Neural cell (in vitro differentiated cells): ENCODE measurements at regions not wholly inside any gene's neighbourhood (a gene's known extent, or its start where the extent isn't known, plus 50 kb on each side); places are given as distances from the start of the nearest gene placed in this dataset.
"Not testable (repeated sequence)": the region's sequence is repeated elsewhere in the genome, so short reads cannot be mapped to it uniquely, and the experiment has no call there.

Source experiments
- H2AFZ ChIP-seq: fragments of 200-600, 300-800 bp; sonication (generic), shearing (Covaris generic); 2 replicates; pipeline ENCODE4 v1.6.0; 2014; ENCODE audit warnings: low read depth, mild to moderate bottlenecking, antibody characterized with exemption, low read length, moderate library complexity
- H3F3A ChIP-seq: fragments of 200-600 bp; shearing (Covaris generic); 2 replicates; pipeline ENCODE4 v1.6.1; 2016; ENCODE audit warnings: mild to moderate bottlenecking, moderate library complexity, mixed read lengths, antibody characterized with exemption, low read length; ENCODE audit not compliant: insufficient read depth, poor library complexity, severe bottlenecking
- H3K27ac ChIP-seq: fragments of 200-600, 300-800 bp; sonication (generic), shearing (Covaris generic); 2 replicates; pipeline ENCODE4 v1.5.1; 2014; ENCODE audit warnings: mild to moderate bottlenecking, low read length, moderate library complexity
- H3K27me3 ChIP-seq: fragments of 300-800, 200-600 bp; sonication (generic), shearing (Covaris generic); 2 replicates; pipeline ENCODE4 v1.6.0; 2014; ENCODE audit warnings: mild to moderate bottlenecking, low read depth, low read length, moderate library complexity; ENCODE audit not compliant: insufficient read depth
- H3K36me3 ChIP-seq: fragments of 300-800, 200-600 bp; sonication (generic), shearing (Covaris generic); 2 replicates; pipeline ENCODE4 v1.5.1; 2014; ENCODE audit warnings: mild to moderate bottlenecking, antibody characterized with exemption, low read length, moderate library complexity; ENCODE audit not compliant: insufficient read depth
- H3K4me2 ChIP-seq: fragments of 300-800, 200-600 bp; sonication (generic), shearing (Covaris generic); 2 replicates; pipeline ENCODE4 v1.6.0; 2014; ENCODE audit warnings: mild to moderate bottlenecking, low read length
- H3K4me3 ChIP-seq: fragments of 300-800, 200-600 bp; sonication (generic), shearing (Covaris generic); 2 replicates; pipeline ENCODE4 v1.5.1; 2014; ENCODE audit warnings: mild to moderate bottlenecking, low read length, moderate library complexity
- H3K79me2 ChIP-seq: fragments of 200-600 bp; shearing (Covaris generic); replicated peaks from 2 replicates; pipeline ENCODE4 v1.6.0; 2014; ENCODE audit warnings: mild to moderate bottlenecking, low read length, moderate library complexity; ENCODE audit not compliant: insufficient read depth
- H3K9ac ChIP-seq: fragments of 300-800, 200-600 bp; sonication (generic), shearing (Covaris generic); 2 replicates; pipeline ENCODE4 v1.6.1; 2016; ENCODE audit warnings: mild to moderate bottlenecking, low read length, mixed read lengths
- H3K9me2 ChIP-seq: fragments of 200-600 bp; shearing (Covaris generic); 2 replicates; pipeline ENCODE4 v1.6.1; 2016; ENCODE audit warnings: mild to moderate bottlenecking, low read length, mixed read lengths; ENCODE audit not compliant: insufficient read depth
- H3K9me3 ChIP-seq: fragments of 200-600, 300-800 bp; sonication (generic), shearing (Covaris generic); 2 replicates; pipeline ENCODE4 v1.6.1; 2016; ENCODE audit warnings: mild to moderate bottlenecking, mixed run types, low read length, moderate library complexity, mixed read lengths
- H4K20me1 ChIP-seq: fragments of 200-600 bp; shearing (Covaris generic); 2 replicates; pipeline ENCODE4 v1.6.1; 2016; ENCODE audit warnings: mild to moderate bottlenecking, mixed run types; ENCODE audit not compliant: insufficient read depth
- CTCF ChIP-seq: fragments of 450-650 bp; IDR thresholded peaks from 2 replicates; pipeline ENCODE4 v1.5.1; 2014; ENCODE audit warnings: antibody characterized with exemption, mild to moderate bottlenecking, moderate library complexity; ENCODE audit not compliant: poor library complexity, severe bottlenecking
- EP300 ChIP-seq: fragments of 450-650 bp; conservative IDR thresholded peaks from 2 replicates; pipeline ENCODE4 v1.6.1; 2014; ENCODE audit warnings: antibody characterized with exemption, mild to moderate bottlenecking, moderate library complexity; ENCODE audit not compliant: poor library complexity, severe bottlenecking
- EZH2 ChIP-seq: fragments of 200-600, 300-800 bp; shearing (Covaris generic), sonication (generic); IDR thresholded peaks from 2 replicates; pipeline ENCODE4 v1.6.1; 2014; ENCODE audit warnings: antibody characterized with exemption, low read length, borderline replicate concordance, mild to moderate bottlenecking; ENCODE audit not compliant: insufficient read depth, poor library complexity, severe bottlenecking
- MXI1 ChIP-seq: fragments of 450-650 bp; conservative IDR thresholded peaks from 2 replicates; pipeline ENCODE4 v1.6.1; 2014; ENCODE audit warnings: antibody characterized with exemption, mild to moderate bottlenecking; ENCODE audit not compliant: poor library complexity, severe bottlenecking
- POLR2AphosphoS5 ChIP-seq: IDR thresholded peaks from 2 replicates; pipeline ENCODE4 v1.6.1; 2012
- RAD21 ChIP-seq: fragments of 450-650 bp; conservative IDR thresholded peaks from 2 replicates; pipeline ENCODE4 v1.6.1; 2014; ENCODE audit warnings: antibody characterized with exemption, mild to moderate bottlenecking, moderate library complexity
- REST ChIP-seq: IDR thresholded peaks from 2 replicates; pipeline ENCODE4 v1.6.1; 2012; ENCODE audit warnings: borderline replicate concordance
- SMC3 ChIP-seq: fragments of 450-650 bp; conservative IDR thresholded peaks from 2 replicates; pipeline ENCODE4 v1.6.1; 2014; ENCODE audit warnings: antibody characterized with exemption, mild to moderate bottlenecking, moderate library complexity; ENCODE audit not compliant: poor library complexity
- TAF1 ChIP-seq: IDR thresholded peaks from 2 replicates; pipeline ENCODE4 v1.6.1; 2012; ENCODE audit warnings: low read depth

DNA sequence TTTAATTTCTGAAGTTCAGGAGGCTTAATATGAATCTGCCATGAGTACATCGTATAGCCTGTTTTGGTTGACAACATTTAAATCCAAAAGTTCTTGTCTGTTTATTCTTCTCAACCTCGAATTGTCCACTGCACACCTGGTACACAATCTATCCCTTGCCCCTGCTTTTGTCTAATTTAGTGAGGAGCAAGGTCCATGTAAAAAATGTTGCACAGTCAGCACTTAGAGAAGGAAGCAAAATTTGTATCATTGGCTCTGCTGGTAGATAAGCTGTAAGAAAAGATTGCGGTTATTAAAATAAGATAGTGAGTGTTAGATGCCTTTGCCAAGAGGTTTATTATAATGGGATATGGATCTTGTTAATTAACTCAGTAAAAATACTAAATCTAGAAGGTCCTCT is 761.5 kb downstream of the RAPGEF2 start:
- Histone ChIP-seq H3K9me2 (no peaks in the 10 kb centered on the region), H3K9ac (no peak overlapping the region), H3K4me3 (no peak overlapping the region), H3F3A (no peaks in the 10 kb centered on the region), H4K20me1 (no peaks in the 10 kb centered on the region), H3K79me2 (no peaks in the 10 kb centered on the region), H3K9me3 (no peaks in the 10 kb centered on the region), H2AFZ (no peak overlapping the region), H3K27me3 (no peaks in the 10 kb centered on the region), H3K27ac (no peak overlapping the region), H3K4me2 (no peak overlapping the region), H3K36me3 (no peaks in the 10 kb centered on the region)
- TF ChIP-seq EZH2 (no peak), SMC3 (no peak), POLR2AphosphoS5 (no peak), REST (no peak), RAD21 (no peak), CTCF (no peak), TAF1 (no peak), MXI1 (no peak), EP300 (no peak)

DNA sequence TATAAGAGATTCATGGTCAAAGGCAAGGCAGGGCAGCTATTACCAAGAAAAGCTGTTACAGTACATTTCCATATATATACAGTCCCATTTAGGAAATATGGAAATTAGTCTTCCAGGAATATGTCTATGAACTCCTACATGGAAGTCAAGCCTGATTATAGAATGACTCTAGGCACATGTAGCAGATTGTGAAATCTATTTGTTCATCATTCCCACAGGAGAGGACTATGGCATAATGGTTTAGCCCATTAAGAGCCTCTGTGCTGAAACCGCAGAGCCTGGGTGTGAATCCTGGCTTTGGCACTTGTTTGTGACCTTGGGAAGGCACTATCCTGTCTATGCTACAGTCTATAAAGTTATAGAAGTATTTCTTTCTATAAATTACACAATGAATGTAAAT is 764.8 kb downstream of the RAPGEF2 start:
- H3K9me3 ChIP-seq: no peaks in the 10 kb centered on the region
- TF ChIP-seq SMC3: no peak
- TF ChIP-seq RAD21: no peak
- no peak for TF ChIP-seq EP300
- TF ChIP-seq REST: no peak
- TF ChIP-seq POLR2AphosphoS5: no peak
- no peak for TF ChIP-seq EZH2
- no peak for TF ChIP-seq TAF1
- no peak for TF ChIP-seq MXI1
- no peak for TF ChIP-seq CTCF
- no peak overlapping the region for H2AFZ ChIP-seq
- H3K9ac ChIP-seq: no peak overlapping the region
- H3K4me3 ChIP-seq: no peak overlapping the region
- H3F3A ChIP-seq: no peaks in the 10 kb centered on the region
- H3K79me2 ChIP-seq: no peaks in the 10 kb centered on the region
- no peaks in the 10 kb centered on the region for H3K9me2 ChIP-seq
- no peaks in the 10 kb centered on the region for H3K36me3 ChIP-seq
- H3K27ac ChIP-seq: no peak overlapping the region
- no peaks in the 10 kb centered on the region for H3K27me3 ChIP-seq
- H4K20me1 ChIP-seq: no peaks in the 10 kb centered on the region
- H3K4me2 ChIP-seq: no peak overlapping the region

- H3K9me3 ChIP-seq, H4K20me1 ChIP-seq, H3K27me3 ChIP-seq, H3K36me3 ChIP-seq, H3K4me2 ChIP-seq, H3K9ac ChIP-seq, H3F3A ChIP-seq, H3K79me2 ChIP-seq, H2AFZ ChIP-seq, H3K4me3 ChIP-seq, H3K9me2 ChIP-seq, H3K27ac ChIP-seq: not testable (repeated sequence)
Measured at GRCh38 chr4:159868936-159869335, 766.1 kb downstream of the RAPGEF2 start.
